HG03108 (cell line): ENCODE measurements at regions not wholly inside any gene's neighbourhood (a gene's known extent, or its start where the extent isn't known, plus 50 kb on each side); places are given as distances from the start of the nearest gene placed in this dataset.
"Not testable (repeated sequence)": the region's sequence is repeated elsewhere in the genome, so short reads cannot be mapped to it uniquely, and the experiment has no call there.

Source experiments
- ATAC-seq: cut with Tn5 transposase; IDR thresholded peaks from one replicate; pipeline ENCODE4 v1.9.1; 2021; ENCODE audit warnings: moderate library complexity; ENCODE audit not compliant: unreplicated experiment

- ATAC-seq: no peak
Observed at GRCh38 chrX:140447150-140447549, 57.7 kb downstream of the SOX3 start.

GRCh38 chrX:140440876-140441275 is 64.0 kb downstream of the SOX3 start:
- ATAC-seq: no peak

GRCh38 chrX:140439476-140439875 is 65.4 kb downstream of the SOX3 start:
- ATAC-seq: no peak

- ATAC-seq: no peak
Observed at GRCh38 chrX:140434347-140434746, 70.5 kb downstream of the SOX3 start.

GRCh38 chrX:140433582-140433981 is 71.3 kb downstream of the SOX3 start:
- ATAC-seq: no peak

GRCh38 chrX:140432346-140433175 is 72.3 kb downstream of the SOX3 start:
- ATAC-seq: no peak

- ATAC-seq: no peak
Observed at GRCh38 chrX:140431521-140431920, 73.3 kb downstream of the SOX3 start.

GRCh38 chrX:140425712-140426395 is 79.0 kb downstream of the SOX3 start:
- ATAC-seq: no peak

GRCh38 chrX:140422501-140422900 is 82.4 kb downstream of the SOX3 start:
- no peak for ATAC-seq

GRCh38 chrX:140402131-140402530 is 102.7 kb downstream of the SOX3 start:
- not testable (repeated sequence) for ATAC-seq

GRCh38 chrX:140396326-140396725 is 108.5 kb downstream of the SOX3 start:
- not testable (repeated sequence) for ATAC-seq

- ATAC-seq: no peak
Observed at GRCh38 chrX:140393507-140393906, 111.4 kb downstream of the SOX3 start.

- no peak for ATAC-seq
Observed at GRCh38 chrX:140391313-140391712, 113.6 kb downstream of the SOX3 start.

- ATAC-seq: no peak
Observed at GRCh38 chrX:140389331-140389730, 115.5 kb downstream of the SOX3 start.

GRCh38 chrX:140362861-140363260 is 142.0 kb downstream of the SOX3 start:
- no peak for ATAC-seq

GRCh38 chrX:140360924-140361323 is 143.9 kb downstream of the SOX3 start:
- no peak for ATAC-seq

- no peak for ATAC-seq
Observed at GRCh38 chrX:140360284-140360683, 144.6 kb downstream of the SOX3 start.

GRCh38 chrX:140355922-140356321 is 148.9 kb downstream of the SOX3 start:
- no peak for ATAC-seq

GRCh38 chrX:140355429-140355828 is 149.4 kb downstream of the SOX3 start:
- ATAC-seq: no peak

GRCh38 chrX:140354431-140355120 is 150.3 kb downstream of the SOX3 start:
- ATAC-seq: no peak

GRCh38 chrX:140346729-140347128 is 158.1 kb downstream of the SOX3 start:
- no peak for ATAC-seq
